H9 (cell line): ENCODE measurements at regions not wholly inside any gene's neighbourhood (a gene's known extent, or its start where the extent isn't known, plus 50 kb on each side); places are given as distances from the start of the nearest gene placed in this dataset.

Experiments
- DNase-seq: peaks from one replicate; pipeline ENCODE4 v3.0.0-alpha.2; 2017
- H2AFZ ChIP-seq: one replicate; pipeline ENCODE4 v1.6.1; 2013; ENCODE audit warnings: mild to moderate bottlenecking, low read length, control low read depth, moderate library complexity
- H2AK5ac ChIP-seq: 2 replicates; pipeline ENCODE4 v1.6.1; 2013; ENCODE audit warnings: low read length, control low read depth, mixed read lengths; ENCODE audit not compliant: insufficient read length
- H2BK120ac ChIP-seq: one replicate; pipeline ENCODE4 v1.6.1; 2013; ENCODE audit warnings: low read depth, mild to moderate bottlenecking, low read length, control low read depth, inconsistent platforms; ENCODE audit not compliant: poor library complexity, severe bottlenecking
- H2BK12ac ChIP-seq: 2 replicates; pipeline ENCODE4 v1.6.1; 2013; ENCODE audit warnings: low read length, control low read depth, mixed read lengths, low read depth; ENCODE audit not compliant: insufficient read length
- H2BK15ac ChIP-seq: 2 replicates; pipeline ENCODE4 v1.6.1; 2013; ENCODE audit warnings: low read depth, low read length, control low read depth
- H2BK20ac ChIP-seq: one replicate; pipeline ENCODE4 v1.6.1; 2013; ENCODE audit warnings: low read depth, mild to moderate bottlenecking, low read length, control low read depth, inconsistent platforms; ENCODE audit not compliant: poor library complexity, severe bottlenecking
- H2BK5ac ChIP-seq: 2 replicates; pipeline ENCODE4 v1.6.1; 2013; ENCODE audit warnings: low read length, control low read depth, mixed read lengths; ENCODE audit not compliant: insufficient read length
- H3K14ac ChIP-seq: 2 replicates; pipeline ENCODE4 v1.6.1; 2013; ENCODE audit warnings: low read length, control low read depth; ENCODE audit not compliant: insufficient read depth
- H3K18ac ChIP-seq: 2 replicates; pipeline ENCODE4 v1.6.1; 2013; ENCODE audit warnings: low read depth, mild to moderate bottlenecking, mixed read lengths, low read length, control low read depth; ENCODE audit not compliant: insufficient read length
- H3K23ac ChIP-seq: 2 replicates; pipeline ENCODE4 v1.6.1; 2013; ENCODE audit warnings: low read length, control low read depth, mixed read lengths, low read depth; ENCODE audit not compliant: insufficient read length
- H3K23me2 ChIP-seq: 2 replicates; pipeline ENCODE4 v1.6.1; 2013; ENCODE audit warnings: low read depth, mild to moderate bottlenecking, mixed read lengths, low read length, control low read depth; ENCODE audit not compliant: insufficient read length, poor library complexity, severe bottlenecking
- H3K27ac ChIP-seq: 2 replicates; pipeline ENCODE4 v1.5.1; 2013; ENCODE audit warnings: low read length, control low read depth, mixed read lengths, low read depth; ENCODE audit not compliant: insufficient read length
- H3K27me3 ChIP-seq: 2 replicates; pipeline ENCODE4 v1.6.1; 2013; ENCODE audit warnings: low read length, control low read depth, inconsistent platforms; ENCODE audit not compliant: insufficient read depth
- H3K4ac ChIP-seq: 2 replicates; pipeline ENCODE4 v1.6.1; 2013; ENCODE audit warnings: low read depth, mild to moderate bottlenecking, control low read depth, inconsistent platforms, low read length, moderate library complexity
- H3K4me1 ChIP-seq: 2 replicates; pipeline ENCODE4 v1.6.1; 2013; ENCODE audit warnings: low read length, control low read depth, inconsistent platforms; ENCODE audit not compliant: insufficient read depth
- H3K4me2 ChIP-seq: 2 replicates; pipeline ENCODE4 v1.6.1; 2013; ENCODE audit warnings: low read length, control low read depth, mixed read lengths; ENCODE audit not compliant: insufficient read length, insufficient read depth
- H3K56ac ChIP-seq: 2 replicates; pipeline ENCODE4 v1.6.1; 2013; ENCODE audit warnings: low read depth, mild to moderate bottlenecking, mixed read lengths, low read length, control low read depth; ENCODE audit not compliant: insufficient read length
- H3K79me1 ChIP-seq: 2 replicates; pipeline ENCODE4 v1.6.1; 2013; ENCODE audit warnings: low read depth, mild to moderate bottlenecking, moderate library complexity, low read length, control low read depth, inconsistent platforms; ENCODE audit not compliant: insufficient read depth, poor library complexity, severe bottlenecking
- H3K79me2 ChIP-seq: 2 replicates; pipeline ENCODE4 v1.6.1; 2013; ENCODE audit warnings: low read length, control low read depth, inconsistent platforms; ENCODE audit not compliant: insufficient read depth
- H3K9ac ChIP-seq: 2 replicates; pipeline ENCODE4 v1.6.1; 2013; ENCODE audit warnings: low read length, control low read depth, mixed read lengths; ENCODE audit not compliant: insufficient read length; ENCODE audit errors: extremely low read depth
- H3K9me3 ChIP-seq: one replicate; pipeline ENCODE4 v1.6.1; 2013; ENCODE audit warnings: low read depth, low read length, inconsistent platforms; ENCODE audit not compliant: control insufficient read depth
- H3T11ph ChIP-seq: one replicate; pipeline ENCODE4 v1.6.1; 2013; ENCODE audit warnings: mild to moderate bottlenecking, low read length, control low read depth, inconsistent platforms
- H4K20me1 ChIP-seq: one replicate; pipeline ENCODE4 v1.6.1; 2013; ENCODE audit not compliant: control insufficient read depth, insufficient read length, insufficient read depth
- H4K5ac ChIP-seq: 2 replicates; pipeline ENCODE4 v1.6.1; 2013; ENCODE audit warnings: low read depth, mild to moderate bottlenecking, mixed read lengths, low read length, control low read depth; ENCODE audit not compliant: insufficient read length
- H4K8ac ChIP-seq: replicated peaks from 2 replicates; pipeline ENCODE4 v1.6.1; 2013; ENCODE audit warnings: low read length, control low read depth, mixed read lengths, low read depth; ENCODE audit not compliant: insufficient read length
- H4K91ac ChIP-seq: 2 replicates; pipeline ENCODE4 v1.6.1; 2013; ENCODE audit warnings: low read depth, mild to moderate bottlenecking, moderate library complexity, mixed read lengths, low read length, control low read depth; ENCODE audit not compliant: insufficient read length
- H3K27ac Mint-ChIP-seq, 3 experiments: 2 replicates in 2 of 3; 3 replicates in 1 of 3; pipeline ENCODE4 v1.8.0; 2020 to 2021; ENCODE audit warnings: mixed read lengths in 3 of 3, mild to moderate bottlenecking in 1 of 3, moderate library complexity in 1 of 3
- H3K27me3 Mint-ChIP-seq: 2 replicates; pipeline ENCODE4 v1.8.0; 2021; ENCODE audit warnings: low read depth, mild to moderate bottlenecking, moderate library complexity, mixed read lengths
- H3K36me3 Mint-ChIP-seq, 3 experiments: 2 replicates in 2 of 3; 3 replicates in 1 of 3; pipeline ENCODE4 v1.8.0; 2020 to 2021; ENCODE audit warnings: low read depth in 3 of 3, mixed read lengths in 3 of 3; ENCODE audit not compliant: insufficient read depth in 1 of 3
- H3K4me1 Mint-ChIP-seq, 2 experiments: 2 replicates each; pipeline ENCODE4 v1.8.0; 2020; ENCODE audit warnings: mixed read lengths in 2 of 2
- H3K4me3 Mint-ChIP-seq, 2 experiments: 2 replicates in 1 of 2; 3 replicates in 1 of 2; pipeline ENCODE4 v1.8.0; 2020 to 2021; ENCODE audit warnings: mild to moderate bottlenecking in 2 of 2, mixed read lengths in 2 of 2, moderate library complexity in 1 of 2
- H3K9me3 Mint-ChIP-seq, 2 experiments: 2 replicates in 1 of 2; 3 replicates in 1 of 2; pipeline ENCODE4 v1.8.0; 2020; ENCODE audit warnings: mild to moderate bottlenecking in 2 of 2, mixed read lengths in 2 of 2, moderate library complexity in 1 of 2
- WGBS: extraction: QIAGEN DNeasy Blood & Tissue Kit; methylation state at CpG from one replicate; pipeline ENCODE4 v1.1.7; 2013; ENCODE audit warnings: missing lambda C conversion rate, low lambda C conversion rate, mixed read lengths; ENCODE audit not compliant: insufficient read length; ENCODE audit errors: extremely low coverage; 5-methylcytosine and 5-hydroxymethylcytosine counted together
- TF ChIP-seq, protein P1 (sequence below): fragments of 200-600 bp; sonication (generic); conservative IDR thresholded peaks from 3 replicates; pipeline ENCODE4 v1.8.0; 2021; ENCODE audit warnings: antibody characterized with exemption, mild to moderate bottlenecking

DNA sequence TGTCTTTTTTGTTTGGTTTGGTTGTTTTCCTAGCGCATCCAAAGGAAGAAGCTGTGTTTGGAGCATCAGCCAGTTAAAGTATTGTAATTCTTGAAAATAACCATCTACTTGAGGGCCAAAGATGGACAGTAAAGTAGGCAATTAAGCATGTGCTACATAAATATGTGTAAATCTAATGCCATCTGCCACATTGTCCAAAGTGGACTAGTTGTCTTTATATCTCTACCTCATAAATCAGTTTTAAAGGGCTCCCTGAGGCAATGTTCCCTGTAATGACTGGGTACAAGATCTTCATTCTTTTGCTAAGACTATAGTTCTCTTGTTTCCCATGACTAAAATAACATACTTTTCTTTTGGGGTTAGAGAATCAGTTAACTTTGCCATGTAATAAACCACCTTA lies 460.0 kb upstream of the RARB start:
- Histone ChIP-seq H2AFZ (no peak overlapping the region), H3K4me2 (no peak overlapping the region), H3T11ph (no peak overlapping the region), H3K9ac (no peak overlapping the region), H3K79me1 (no peaks in the 10 kb centered on the region), H3K9me3 (no peaks in the 10 kb centered on the region), H3K27me3 (no peaks in the 10 kb centered on the region), H3K4ac (no peak overlapping the region), H3K18ac (no peak overlapping the region), H2BK20ac (no peak overlapping the region), H3K79me2 (no peaks in the 10 kb centered on the region), H2BK5ac (no peak overlapping the region), H2AK5ac (no peak overlapping the region), H3K56ac (no peak overlapping the region), H2BK12ac (no peak overlapping the region), H3K4me1 (no peaks in the 10 kb centered on the region), H4K8ac (no peak overlapping the region), H2BK15ac (no peak overlapping the region), H4K91ac (no peak overlapping the region), H3K14ac (no peak overlapping the region), H3K23me2 (no peaks in the 10 kb centered on the region), H2BK120ac (no peak overlapping the region), H4K5ac (no peak overlapping the region), H3K23ac (no peak overlapping the region), H4K20me1 (no peaks in the 10 kb centered on the region), H3K27ac (no peak overlapping the region)
- WGBS = no CpG with 5 or more reads among the region's 1 CpG
- Mint-ChIP-seq H3K9me3 (no peaks in the 10 kb centered on the region), H3K4me3 (no peak overlapping the region), H3K36me3 (no peaks in the 10 kb centered on the region), H3K4me1 (no peaks in the 10 kb centered on the region; a peak in 1 of 4 replicates), H3K27ac (no peak overlapping the region), H3K27me3 (no peaks in the 10 kb centered on the region)
- TF ChIP-seq, protein P1, sequence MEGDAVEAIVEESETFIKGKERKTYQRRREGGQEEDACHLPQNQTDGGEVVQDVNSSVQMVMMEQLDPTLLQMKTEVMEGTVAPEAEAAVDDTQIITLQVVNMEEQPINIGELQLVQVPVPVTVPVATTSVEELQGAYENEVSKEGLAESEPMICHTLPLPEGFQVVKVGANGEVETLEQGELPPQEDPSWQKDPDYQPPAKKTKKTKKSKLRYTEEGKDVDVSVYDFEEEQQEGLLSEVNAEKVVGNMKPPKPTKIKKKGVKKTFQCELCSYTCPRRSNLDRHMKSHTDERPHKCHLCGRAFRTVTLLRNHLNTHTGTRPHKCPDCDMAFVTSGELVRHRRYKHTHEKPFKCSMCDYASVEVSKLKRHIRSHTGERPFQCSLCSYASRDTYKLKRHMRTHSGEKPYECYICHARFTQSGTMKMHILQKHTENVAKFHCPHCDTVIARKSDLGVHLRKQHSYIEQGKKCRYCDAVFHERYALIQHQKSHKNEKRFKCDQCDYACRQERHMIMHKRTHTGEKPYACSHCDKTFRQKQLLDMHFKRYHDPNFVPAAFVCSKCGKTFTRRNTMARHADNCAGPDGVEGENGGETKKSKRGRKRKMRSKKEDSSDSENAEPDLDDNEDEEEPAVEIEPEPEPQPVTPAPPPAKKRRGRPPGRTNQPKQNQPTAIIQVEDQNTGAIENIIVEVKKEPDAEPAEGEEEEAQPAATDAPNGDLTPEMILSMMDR = no peak
- no peak for DNase-seq
